ENCODE measurements at regions not wholly inside any gene's neighbourhood (a gene's known extent, or its start where the extent isn't known, plus 50 kb on each side); places are given as distances from the start of the nearest gene placed in this dataset.

DNA sequence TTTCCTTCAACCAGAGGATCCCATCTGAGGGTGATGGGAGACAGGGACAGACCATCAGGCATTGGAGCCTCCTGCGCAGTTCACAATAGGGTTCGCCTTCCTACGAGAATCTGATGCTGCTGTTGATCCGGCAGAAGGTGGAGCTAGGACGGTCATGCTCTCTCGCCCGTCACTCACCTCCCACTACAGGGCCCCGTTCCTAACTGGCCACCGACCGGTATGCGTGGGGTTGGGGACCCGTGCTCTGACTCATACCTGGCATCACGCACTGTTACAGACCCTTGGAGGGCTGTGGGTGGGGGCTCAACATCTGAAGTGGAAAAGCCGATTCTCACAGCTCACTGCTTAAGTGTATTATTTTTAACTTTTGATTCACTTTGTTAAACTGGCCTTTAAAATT, 402.3 kb downstream of the BRD1 start:
- DNase-seq: no peak

DNA sequence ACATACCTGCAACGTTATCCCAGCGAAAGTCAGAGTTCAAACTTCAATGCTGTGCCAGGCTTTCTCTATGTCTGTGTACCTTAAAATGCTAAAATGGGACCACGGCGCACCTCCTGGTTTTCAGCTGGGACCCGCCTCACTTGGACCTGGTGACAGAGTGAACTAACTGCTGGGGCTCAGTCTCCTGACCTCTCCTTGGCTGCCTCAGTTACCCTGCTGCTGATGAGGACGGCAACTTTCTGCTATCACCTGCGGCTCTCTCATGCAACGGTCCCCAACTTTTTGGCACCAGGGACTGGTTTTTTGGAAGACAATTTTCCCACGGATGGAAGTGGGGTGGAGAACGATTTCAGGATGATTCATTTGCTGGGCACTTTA, 402.8 kb downstream of the BRD1 start:
- no peak for DNase-seq

DNA sequence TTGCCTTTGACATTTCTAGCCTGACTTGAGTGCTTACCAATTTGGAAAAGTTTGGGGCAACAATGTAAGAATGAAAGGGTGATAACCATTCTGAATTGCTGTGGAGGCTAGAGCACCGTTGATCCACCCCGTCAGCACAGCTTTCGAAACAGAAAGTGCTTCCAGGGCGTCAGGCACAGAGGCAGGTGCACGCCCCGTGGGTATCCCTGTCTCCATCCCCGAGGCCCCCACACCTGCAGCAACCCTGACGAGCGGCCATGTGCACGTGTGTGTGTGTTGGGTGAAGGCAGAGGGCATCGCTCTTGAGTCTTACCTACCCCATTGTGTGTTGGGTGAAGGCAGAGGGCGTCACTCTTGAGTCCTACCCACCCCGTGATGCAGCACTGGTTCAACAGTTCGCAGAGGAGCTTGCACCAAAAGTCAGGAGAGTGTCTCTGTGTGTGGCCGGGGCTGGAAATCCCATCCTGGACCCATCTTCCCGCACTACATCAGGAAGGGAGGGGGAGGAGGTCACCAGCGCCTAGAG, 404.5 kb downstream of the BRD1 start:
- no peak for DNase-seq

DNA sequence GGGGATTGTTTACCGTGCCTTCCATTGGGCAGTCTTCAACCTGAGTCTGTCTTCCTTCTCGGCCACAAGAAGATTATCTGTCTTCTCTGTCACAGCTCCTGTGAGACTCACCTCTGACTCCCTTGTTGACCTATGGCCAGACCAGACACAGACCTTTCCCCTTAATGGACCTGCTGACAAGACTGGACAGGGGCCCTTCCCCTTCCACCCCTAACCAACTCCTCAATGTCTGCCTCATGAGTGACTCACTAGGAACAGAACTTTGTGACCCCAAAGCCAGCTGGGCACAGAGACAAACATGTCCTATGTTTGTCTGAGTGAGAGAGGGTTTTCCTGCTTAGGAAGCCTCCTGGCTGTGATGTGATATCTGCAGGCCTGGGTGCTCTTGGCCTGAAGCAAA, 405.0 kb downstream of the BRD1 start:
- DNase-seq: no peak

DNA sequence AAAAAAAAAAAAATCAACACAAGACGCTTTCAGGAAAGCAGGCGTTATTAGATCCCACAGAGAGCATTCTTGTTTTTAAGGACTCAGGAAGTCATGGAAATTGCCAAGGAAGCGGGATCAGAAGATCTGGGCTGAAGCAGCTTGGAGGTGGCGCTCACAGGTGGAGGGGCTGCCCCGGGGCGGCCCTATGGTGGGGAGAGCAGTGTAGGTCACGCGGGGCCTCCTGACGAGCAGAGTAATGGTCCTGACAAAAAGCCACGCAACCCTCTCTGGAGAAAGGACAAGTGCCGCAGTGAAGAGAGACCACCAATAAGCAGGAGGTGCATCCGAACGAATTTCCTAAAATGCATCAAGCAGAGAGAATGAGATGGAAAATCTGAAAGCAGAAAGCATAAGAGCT, 407.0 kb downstream of the BRD1 start:
- DNase-seq: no peak

DNA sequence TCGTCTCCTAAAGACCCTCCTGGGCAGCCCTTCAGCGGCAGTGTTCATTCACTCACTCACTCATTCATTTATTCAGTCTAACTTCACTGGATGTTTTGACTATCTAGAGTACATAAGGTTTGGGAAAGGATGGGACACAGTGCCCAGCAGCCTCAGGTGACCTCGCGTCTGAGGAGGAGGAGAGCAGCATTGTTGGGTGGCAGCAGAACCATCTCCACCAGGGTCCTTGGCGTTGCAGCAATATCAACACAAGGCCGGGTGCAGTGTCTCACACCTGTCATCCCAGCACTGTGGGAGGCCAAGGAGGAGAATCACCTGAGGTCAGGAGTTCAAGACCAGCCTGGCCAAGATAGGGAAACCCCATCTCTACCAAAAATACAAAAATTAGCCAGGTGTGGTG, 408.0 kb downstream of the BRD1 start:
- DNase-seq: no peak

DNA sequence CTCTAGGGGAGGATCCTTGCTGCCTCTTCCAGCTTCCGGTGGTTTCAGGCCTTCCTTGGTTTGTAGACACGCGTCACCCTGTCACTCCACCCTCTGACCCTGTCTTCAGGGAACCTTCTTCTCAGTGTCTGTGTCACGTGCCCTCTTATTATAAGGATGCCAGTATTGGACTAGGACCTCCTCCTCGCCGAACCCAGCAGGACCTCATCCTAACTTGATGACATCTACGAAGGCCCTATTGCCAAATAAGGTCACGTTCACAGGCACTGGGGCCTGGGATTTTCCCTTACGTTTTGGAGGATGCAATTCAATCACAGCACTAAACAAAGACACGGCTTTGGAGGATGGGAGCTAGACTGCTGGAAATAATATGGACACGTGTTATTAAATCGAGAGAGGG, 408.7 kb downstream of the BRD1 start:
- no peak for DNase-seq

DNA sequence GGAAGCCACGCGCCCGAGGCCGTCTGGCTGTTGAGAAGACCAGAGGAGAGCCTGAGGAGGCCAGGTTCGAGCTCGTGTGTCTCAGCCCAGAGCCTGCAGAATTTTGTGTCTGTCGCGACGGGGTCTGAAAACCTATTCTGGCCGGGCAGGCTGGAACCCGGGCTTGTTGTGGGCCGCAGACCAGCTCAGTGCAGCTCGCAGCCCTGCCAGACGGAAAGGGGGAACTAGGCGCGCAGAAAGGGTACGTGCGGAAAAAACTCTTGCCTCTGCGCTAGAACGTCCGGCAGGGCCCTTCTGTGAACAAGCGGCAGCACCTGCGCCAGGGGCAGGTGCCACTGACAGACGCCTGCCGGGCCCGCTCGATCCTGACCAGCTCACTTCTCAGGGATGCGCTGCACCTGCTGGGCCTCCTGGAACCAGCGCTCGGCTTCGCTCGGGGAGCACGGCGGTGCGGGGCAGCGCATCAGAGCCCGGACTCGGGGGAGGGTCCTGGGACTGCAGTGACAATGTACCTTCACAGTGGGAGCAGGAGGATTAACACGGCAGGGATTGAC, 409.3 kb downstream of the BRD1 start:
- no peak for DNase-seq

DNA sequence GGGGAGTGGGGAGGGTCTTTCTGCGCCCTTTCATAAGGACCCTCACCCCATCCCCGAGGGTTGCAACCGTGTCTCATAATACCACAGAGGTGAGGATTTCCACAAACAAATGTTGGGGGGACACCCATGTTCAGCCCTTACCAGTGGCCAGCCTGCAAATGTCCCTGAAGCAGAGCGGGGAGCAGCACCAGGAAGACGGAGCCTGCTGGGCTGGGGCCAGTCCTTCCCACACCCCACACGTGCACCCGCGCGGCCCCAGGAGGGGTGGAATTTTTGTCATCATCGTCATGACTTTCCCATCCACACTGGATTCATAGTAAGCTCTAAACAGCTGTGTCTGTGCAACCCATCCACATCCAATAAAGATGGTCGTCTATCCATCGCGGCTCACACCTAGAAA, 409.8 kb downstream of the BRD1 start:
- no peak for DNase-seq

DNA sequence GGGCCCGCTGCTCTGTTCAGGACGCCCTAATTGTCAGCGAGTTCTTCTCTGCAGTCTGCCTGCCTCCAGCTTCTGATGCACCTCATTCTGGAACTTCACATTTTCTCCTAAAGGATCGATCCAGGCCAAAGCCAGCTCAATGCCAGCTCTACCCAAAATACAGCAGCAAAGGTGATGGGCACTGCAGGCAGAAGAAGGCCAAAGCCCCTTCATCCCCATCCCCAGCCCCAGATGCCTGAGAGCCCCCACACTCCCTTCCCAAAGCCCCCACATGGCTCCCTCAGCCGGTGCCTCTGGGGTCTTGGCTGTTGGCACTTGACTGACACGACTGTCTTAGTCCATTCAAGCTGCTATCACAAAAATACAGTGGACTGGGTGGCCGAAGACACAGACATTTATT, 410.3 kb downstream of the BRD1 start:
- no peak for DNase-seq

DNA sequence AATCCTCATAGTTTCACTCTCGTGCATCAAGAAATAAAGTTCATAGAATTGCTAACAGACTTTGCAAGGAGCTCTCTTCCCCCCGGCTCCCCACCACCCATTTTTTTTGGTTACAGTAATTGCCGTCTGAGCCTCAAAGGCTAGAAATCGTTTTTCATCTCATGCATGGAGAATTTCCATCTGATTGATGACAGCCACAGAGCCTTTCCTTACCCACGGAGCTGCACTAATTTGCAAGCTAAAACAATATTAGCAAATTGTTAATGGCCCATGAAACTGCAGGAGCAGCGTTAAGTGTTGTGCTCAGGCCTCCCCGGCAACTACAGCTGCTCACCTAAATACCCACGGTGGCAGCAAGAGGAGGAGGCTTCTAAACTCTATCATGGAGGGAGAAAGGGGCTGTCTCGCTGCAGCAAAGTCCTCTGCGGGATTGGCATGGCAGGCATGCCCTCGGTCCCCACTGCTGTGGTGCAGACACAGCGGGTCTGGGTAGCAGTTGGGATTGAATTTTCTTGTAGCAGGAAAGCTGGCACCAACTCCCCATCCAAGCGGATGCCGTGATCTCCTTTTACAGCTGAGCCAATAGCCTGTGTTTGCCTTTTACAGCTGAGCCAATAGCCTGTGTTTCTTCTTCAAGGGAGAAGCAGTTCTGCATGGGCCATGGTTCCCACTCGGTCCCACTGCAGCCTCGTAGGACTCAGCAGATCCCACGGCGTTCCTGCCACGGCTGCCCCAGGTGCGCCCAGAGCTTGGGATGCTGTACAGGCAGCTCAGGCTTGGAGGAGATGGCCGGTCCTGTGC, 412.3 kb downstream of the BRD1 start:
- DNase-seq: no peak

DNA sequence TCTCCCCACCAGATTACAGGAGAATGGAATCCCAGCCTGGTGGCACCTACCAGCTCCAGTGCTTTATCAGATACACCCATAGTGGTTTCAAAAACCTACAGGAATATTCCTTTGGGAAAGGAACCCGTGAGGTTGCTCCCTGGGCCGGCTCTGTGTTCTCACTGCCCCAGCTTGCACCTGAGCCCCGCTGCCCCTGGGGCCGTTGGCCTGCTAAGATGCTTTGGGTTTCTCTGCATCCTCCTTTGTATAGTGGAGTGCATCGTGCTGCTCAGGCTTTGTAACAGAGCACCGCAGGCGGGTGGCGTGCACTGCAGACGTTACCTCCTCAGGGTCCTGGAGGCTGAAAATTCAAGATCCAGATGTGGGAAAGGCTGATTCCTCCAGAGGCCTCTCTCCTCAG, 414.1 kb downstream of the BRD1 start:
- no peak for DNase-seq

DNA sequence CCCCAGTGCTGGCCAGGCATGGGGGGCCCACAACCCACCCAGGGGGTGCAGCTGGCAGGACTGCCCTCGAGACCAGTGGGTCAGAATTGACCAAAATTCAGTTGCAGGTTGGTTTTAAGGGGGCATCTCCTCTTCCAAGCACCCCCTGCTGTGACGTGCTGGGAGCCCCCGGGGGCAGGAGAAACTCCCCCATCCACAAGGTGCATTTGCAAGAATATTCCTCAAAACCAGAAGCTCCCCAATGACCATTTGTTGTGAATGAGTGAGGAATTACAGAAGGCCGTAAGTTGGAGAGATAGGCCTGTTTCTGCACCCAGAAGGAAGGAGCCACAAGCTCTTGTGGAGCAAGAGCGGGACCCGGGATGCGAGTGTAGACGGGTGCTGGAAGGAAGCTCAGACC, 414.5 kb downstream of the BRD1 start:
- DNase-seq: no peak

DNA sequence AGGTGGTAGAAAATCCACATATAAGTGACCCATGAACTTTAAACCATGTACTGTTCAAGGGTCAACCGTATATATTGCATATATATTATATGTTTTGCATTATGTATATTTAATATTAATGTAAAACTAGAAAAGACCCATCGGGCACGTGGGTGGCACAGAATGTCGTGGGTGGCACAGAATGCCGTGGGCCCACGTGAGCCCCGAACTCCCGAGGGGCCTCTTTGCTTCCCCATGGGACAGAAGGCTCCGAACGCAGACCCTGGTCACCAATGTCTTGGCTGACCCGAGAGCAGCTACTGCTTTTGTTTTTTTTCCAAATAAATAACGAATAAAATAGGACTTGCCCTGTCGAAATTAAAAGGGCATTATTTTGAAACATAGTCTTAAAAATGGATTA, 415.4 kb downstream of the BRD1 start:
- no peak for DNase-seq

DNA sequence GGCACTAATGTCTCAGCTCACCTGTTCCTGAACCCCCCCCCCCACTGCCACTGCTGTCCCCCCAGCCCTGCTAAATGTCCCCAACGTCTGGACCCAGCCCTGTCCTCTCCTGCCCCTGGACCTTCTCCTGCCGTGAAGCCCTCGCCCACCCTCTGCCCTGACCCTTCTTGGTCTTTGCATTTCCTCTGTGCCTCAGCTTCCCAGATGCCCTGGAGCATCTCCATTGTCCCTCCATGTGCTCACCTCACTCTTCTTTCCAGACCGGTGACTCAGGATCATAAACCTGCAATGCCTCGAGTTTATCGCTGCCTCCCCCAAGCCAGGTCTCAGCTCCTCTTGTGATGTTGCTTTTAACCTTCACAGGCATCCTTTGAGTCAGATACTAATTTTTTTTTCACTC, 416.4 kb downstream of the BRD1 start:
- no peak for DNase-seq

DNA sequence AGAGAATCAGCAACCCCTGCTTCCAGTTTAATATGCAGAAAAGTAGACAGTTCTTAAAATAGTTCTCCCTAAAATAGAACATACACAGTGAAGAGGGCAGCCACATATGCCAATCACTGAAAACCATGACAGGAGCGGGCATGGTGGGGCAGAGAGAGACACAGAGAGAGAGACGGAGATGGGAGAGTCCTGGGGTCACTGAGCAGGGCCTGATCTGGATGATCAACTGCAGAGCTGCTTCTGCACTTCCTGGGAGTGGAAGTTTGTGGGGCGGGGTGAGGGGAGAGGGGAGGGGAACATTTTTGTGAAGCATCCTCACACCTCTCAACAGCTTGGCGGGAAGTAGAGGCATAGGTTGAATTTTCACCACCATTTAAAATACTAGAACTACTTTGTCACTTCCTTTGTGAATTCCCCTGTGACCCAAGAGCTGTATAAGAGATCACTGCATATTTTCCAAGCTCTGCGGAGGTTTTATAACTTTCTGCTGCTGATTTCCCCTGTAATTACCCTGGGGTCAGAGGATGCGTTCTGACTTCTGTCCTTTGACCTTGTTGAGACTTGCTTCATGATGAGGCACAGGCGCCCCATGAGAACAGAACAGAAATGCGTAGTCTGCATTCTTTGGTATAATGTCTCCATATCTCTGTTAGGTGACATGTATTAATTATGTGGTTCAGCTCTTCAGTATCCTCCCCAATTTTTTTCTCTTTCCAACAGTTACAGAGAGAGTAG, 419.4 kb downstream of the BRD1 start:
- no peak for DNase-seq

DNA sequence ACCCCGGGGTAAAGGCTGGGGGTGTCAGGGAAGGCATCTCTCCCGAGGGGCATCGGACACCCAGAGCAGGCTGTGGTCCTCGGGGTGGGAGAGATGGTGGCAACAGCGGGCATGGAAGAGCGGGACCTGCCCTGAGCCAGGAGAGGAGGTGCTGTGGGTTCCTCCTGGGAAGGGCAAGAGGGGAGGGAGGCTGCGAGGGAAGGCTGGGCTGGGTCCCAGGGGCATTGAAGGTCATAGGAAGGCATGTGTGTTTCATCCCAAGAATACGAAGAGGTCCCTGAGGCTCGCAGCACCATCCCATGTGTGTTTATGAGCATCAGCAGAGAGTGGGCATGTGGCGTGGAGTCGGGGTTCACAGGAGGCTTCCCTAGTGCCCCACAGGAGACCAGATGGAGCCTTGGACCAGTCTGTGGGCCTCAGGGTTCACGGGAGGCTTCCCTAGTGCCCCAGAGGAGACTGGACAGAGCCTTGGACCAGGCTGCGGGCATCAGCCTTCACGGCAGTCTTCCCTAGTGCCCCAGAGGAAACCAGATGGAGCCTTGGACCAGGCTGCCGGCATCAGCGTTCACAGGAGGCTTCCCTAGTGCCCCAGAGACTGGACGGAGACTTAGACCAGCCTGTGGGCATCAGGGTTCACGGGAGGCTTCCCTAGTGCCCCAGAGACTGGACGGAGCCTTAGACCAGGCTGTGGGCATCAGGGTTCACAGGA, 420.6 kb downstream of the BRD1 start:
- no peak for DNase-seq

DNA sequence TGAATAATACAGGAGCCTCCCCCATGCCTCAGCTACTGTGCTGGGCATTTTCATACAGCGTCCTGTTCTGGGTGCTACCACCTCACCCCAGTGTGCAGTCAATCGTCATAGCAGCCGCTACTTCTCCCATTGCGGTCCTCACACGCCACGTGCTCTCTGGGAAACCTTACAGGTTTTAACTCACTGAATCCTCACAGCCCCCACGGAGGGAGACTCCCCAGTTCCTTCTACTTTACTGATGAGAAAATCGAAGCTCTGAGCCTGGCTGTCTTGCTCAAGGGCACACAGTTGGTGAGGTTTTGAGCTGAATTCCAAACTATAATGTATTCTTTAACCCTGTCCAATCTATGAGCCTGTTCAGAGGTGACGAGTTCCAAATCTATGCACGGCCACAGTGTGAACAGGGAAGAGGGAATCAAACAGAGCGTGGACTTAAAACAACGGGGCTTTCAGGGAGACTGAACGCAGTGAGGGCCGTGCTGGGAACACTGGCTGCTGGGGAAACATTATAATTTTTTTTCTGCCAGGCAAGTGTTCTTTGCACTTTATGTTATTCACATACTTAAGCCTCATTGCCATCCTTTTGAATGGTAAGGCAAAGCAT, 421.5 kb downstream of the BRD1 start:
- no peak for DNase-seq

DNA sequence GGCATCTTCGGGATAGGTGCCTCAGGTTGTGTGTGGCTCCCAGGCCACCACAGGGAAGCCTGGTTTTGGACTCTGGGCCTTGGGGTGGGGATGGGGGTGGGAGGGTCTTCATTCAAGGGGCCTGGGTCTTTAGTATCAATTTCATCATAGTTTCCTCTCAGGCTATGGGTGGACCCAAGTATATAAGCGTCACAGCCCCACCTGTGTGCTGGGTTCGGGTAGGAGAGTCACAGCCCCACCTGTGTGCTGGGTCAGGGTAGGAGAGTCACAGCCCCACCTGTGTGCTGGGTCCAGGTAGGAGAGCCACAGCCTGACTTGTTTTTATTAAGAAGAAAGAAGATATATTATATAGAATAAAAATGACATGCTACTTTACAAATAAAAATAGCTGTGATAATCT, 422.1 kb downstream of the BRD1 start:
- DNase-seq: no peak

DNA sequence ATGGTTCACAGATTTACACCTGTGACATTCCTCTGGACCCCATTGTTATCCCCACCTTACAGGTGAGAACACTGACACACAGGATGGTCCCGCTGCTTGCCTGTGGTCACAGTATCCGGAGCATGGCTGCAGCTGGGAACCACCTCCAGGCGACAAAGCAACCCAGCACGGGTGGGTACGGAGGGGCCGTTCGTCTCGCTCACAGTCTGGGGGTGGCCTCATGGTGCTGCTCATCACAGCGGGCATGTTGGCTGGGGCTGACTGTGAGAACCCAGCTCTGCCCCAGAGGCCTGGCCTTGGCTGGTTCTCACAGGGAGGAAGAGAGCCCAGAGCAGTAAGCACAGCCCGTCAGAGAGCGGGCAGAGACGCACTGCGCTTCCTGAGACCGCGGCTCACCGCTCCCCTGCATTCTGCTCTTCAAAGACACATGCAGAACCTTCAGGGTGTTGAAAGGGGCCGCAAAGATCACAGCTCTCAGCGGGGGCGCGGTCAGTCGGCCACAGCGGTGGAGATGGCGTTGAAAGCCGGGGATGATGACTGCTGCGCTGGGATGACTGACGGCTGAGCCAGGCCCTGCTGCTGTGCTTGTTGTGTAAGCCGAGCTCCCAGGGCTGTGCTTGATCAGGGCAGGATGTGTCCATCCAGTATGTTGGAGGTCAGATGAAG, 423.0 kb downstream of the BRD1 start:
- DNase-seq: no peak

DNA sequence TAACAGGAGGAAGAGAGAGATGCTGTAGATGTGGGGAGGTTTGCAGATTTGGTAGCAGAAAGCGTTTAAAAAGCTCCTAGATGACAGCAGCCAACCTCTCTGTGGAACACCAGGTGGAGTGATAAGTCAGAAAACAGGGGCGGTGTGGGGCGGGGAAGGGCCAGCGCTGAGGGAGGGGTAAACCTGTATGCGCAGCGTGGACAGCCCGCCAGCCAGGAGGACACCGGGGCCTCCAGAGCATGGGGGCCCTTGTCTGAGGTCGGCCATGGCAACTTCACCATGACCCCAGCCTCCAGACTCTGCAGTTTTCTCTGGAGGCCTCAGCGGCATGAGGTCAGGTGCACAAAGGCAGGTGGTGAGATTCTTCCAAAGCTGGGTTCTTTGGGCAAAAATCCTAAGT, 423.7 kb downstream of the BRD1 start:
- DNase-seq: no peak

DNA sequence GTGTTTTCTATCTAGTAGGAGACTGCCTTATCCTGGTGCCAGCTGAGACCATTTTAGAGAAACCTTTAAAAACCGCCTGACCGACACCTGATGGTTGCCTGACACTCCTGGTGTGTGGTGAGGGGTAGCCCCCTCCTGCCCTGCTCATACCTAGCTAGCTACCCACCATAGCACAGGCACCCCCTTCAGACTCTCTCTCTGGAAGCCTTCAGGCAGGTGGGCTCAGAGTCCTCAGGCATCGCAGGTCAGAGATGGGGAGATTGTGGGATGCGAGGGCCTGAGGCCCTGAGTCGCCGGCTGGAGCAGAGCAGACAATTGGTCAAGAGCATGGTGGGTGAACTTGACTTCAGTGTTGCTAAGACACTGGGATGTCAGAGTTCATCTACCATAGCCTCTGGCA, 424.6 kb downstream of the BRD1 start:
- no peak for DNase-seq
